ENCODE measurements at regions not wholly inside any gene's neighbourhood (a gene's known extent, or its start where the extent isn't known, plus 50 kb on each side); places are given as distances from the start of the nearest gene placed in this dataset.

GRCh38 chr2:147568109-147568508, 276.7 kb upstream of the ACVR2A start:
- Mint-ChIP-seq H3K4me1 (ENCODE audit: insufficient read depth, unreplicated experiment) (peaks cover 8% of the 10 kb centered on the region), H3K9me3 (ENCODE audit: unreplicated experiment) (no peaks in the 10 kb centered on the region), H3K36me3 (ENCODE audit: insufficient read depth, unreplicated experiment) (no peaks in the 10 kb centered on the region), H3K27ac (ENCODE audit: low read depth, unreplicated experiment) (no peak overlapping the region), H3K4me3 (ENCODE audit: unreplicated experiment) (no peak overlapping the region), H3K27me3 (ENCODE audit: insufficient read depth, unreplicated experiment) (no peaks in the 10 kb centered on the region)
- no TSS peak for BruUV-seq (replicated peaks)
- POLR2A ChIA-PET, result no interaction called here
- intact Hi-C loops (cut with micrococcal nuclease), result no loop called here
- CTCF ChIA-PET, result interaction anchor here (0.6 kb wide), 1 partner anchor 287 kb away, joined by 3 read pairs; no protein-coding TSS in a partner anchor
- DNase-seq (ENCODE audit: unreplicated experiment), result no peak
- TF ChIP-seq CTCF (IDR thresholded peaks at IDR 0.05; ENCODE audit: unreplicated experiment), result no peak

GRCh38 chr2:147567136-147567535, 277.7 kb upstream of the ACVR2A start:
- Mint-ChIP-seq H3K4me1 (ENCODE audit: insufficient read depth, unreplicated experiment) (peaks cover 8% of the 10 kb centered on the region), H3K36me3 (ENCODE audit: insufficient read depth, unreplicated experiment) (no peaks in the 10 kb centered on the region), H3K27ac (ENCODE audit: low read depth, unreplicated experiment) (no peak overlapping the region), H3K9me3 (ENCODE audit: unreplicated experiment) (no peaks in the 10 kb centered on the region), H3K27me3 (ENCODE audit: insufficient read depth, unreplicated experiment) (no peaks in the 10 kb centered on the region), H3K4me3 (ENCODE audit: unreplicated experiment) (no peak overlapping the region)
- ChIA-PET CTCF (interaction anchor here (0.6 kb wide), 1 partner anchor 477 kb away, joined by 3 read pairs; no protein-coding TSS in a partner anchor), POLR2A (no interaction called here)
- intact Hi-C loops (cut with micrococcal nuclease), result no loop called here
- no peak for TF ChIP-seq CTCF (IDR thresholded peaks at IDR 0.05; ENCODE audit: unreplicated experiment)
- DNase-seq (ENCODE audit: unreplicated experiment), result no peak
- no TSS peak for BruUV-seq (replicated peaks)

GRCh38 chr2:147560810-147561535, 283.9 kb upstream of the ACVR2A start:
- no peaks in the 10 kb centered on the region for H3K36me3 Mint-ChIP-seq (ENCODE audit: insufficient read depth, unreplicated experiment)
- no peaks in the 10 kb centered on the region for H3K9me3 Mint-ChIP-seq (ENCODE audit: unreplicated experiment)
- TF ChIP-seq CTCF (IDR thresholded peaks at IDR 0.05; ENCODE audit: unreplicated experiment), result no peak
- intact Hi-C loops (cut with micrococcal nuclease), result no loop called here
- no TSS peak for BruUV-seq (replicated peaks)
- H3K27ac Mint-ChIP-seq (ENCODE audit: low read depth, unreplicated experiment), result no peak overlapping the region
- ChIA-PET CTCF (interaction anchor here (0.6 kb wide), 1 partner anchor 348 kb away, joined by 5 read pairs; no protein-coding TSS in a partner anchor), POLR2A (interaction anchor here (0.7 kb wide), 1 partner anchor 146 kb away, joined by 3 read pairs; no protein-coding TSS in a partner anchor)
- H3K4me1 Mint-ChIP-seq (ENCODE audit: insufficient read depth, unreplicated experiment), result peaks cover 6% of the 10 kb centered on the region
- H3K27me3 Mint-ChIP-seq (ENCODE audit: insufficient read depth, unreplicated experiment), result no peaks in the 10 kb centered on the region
- H3K4me3 Mint-ChIP-seq (ENCODE audit: unreplicated experiment), result no peak overlapping the region
- peak; percentile 52 for DNase-seq (ENCODE audit: unreplicated experiment)

GRCh38 chr2:147559070-147559725, 285.6 kb upstream of the ACVR2A start:
- no TSS peak for BruUV-seq (replicated peaks)
- no peaks in the 10 kb centered on the region for H3K9me3 Mint-ChIP-seq (ENCODE audit: unreplicated experiment)
- H3K36me3 Mint-ChIP-seq (ENCODE audit: insufficient read depth, unreplicated experiment), result no peaks in the 10 kb centered on the region
- H3K4me3 Mint-ChIP-seq (ENCODE audit: unreplicated experiment), result no peak overlapping the region
- no peaks in the 10 kb centered on the region for H3K27me3 Mint-ChIP-seq (ENCODE audit: insufficient read depth, unreplicated experiment)
- ChIA-PET CTCF (interaction anchor here (0.6 kb wide), 1 partner anchor 430 kb away, joined by 5 read pairs; no protein-coding TSS in a partner anchor), POLR2A (interaction anchor here (0.6 to 0.8 kb wide), 3 partner anchors 287 to 492 kb away, joined by 3 read pairs; no protein-coding TSS in a partner anchor)
- no peak for DNase-seq (ENCODE audit: unreplicated experiment)
- no peak overlapping the region for H3K27ac Mint-ChIP-seq (ENCODE audit: low read depth, unreplicated experiment)
- no peak for TF ChIP-seq CTCF (IDR thresholded peaks at IDR 0.05; ENCODE audit: unreplicated experiment)
- intact Hi-C loops (cut with micrococcal nuclease), result no loop called here
- H3K4me1 Mint-ChIP-seq (ENCODE audit: insufficient read depth, unreplicated experiment), result peaks cover 6% of the 10 kb centered on the region

Measured in MCF 10A (cell line).